ENCODE measurements at regions not wholly inside any gene's neighbourhood (a gene's known extent, or its start where the extent isn't known, plus 50 kb on each side); places are given as distances from the start of the nearest gene placed in this dataset.
A peak's percentile ranks its signal among the peaks of the same experiment; 100 is the strongest.

- TF ChIP-seq ZBTB39 (CRISPR knock-in tag; IDR thresholded peaks at IDR 0.05) (no peak; the same call in 1 of the 2 replicates), ZBTB33 (CRISPR knock-in tag; IDR thresholded peaks at IDR 0.05) (peak; percentile 66), ZBTB38 (CRISPR knock-in tag; IDR thresholded peaks at IDR 0.05) (peak; percentile 95), MEIS1 (CRISPR knock-in tag; IDR thresholded peaks at IDR 0.05; ENCODE audit: borderline replicate concordance) (peak; percentile 63; the same call in 1 of the 2 replicates), ZNF383 (CRISPR knock-in tag; IDR thresholded peaks at IDR 0.05; ENCODE audit: borderline replicate concordance) (peak; percentile 77; the same call in 1 of the 2 replicates), MAZ (IDR thresholded peaks at IDR 0.05; ENCODE audit: borderline replicate concordance, low read depth, low read length) (no peak), MAZ (CRISPR knock-in tag; IDR thresholded peaks at IDR 0.05; ENCODE audit: low read depth) (no peak), ZNF703 (CRISPR knock-in tag; IDR thresholded peaks at IDR 0.05; ENCODE audit: borderline replicate concordance) (no peak), TRIM24 (CRISPR knock-in tag; IDR thresholded peaks at IDR 0.05) (0 out of 2 replicates have a peak, but pooled peaks have one; percentile 8), HMGXB4 (CRISPR knock-in tag; IDR thresholded peaks at IDR 0.05; ENCODE audit: borderline replicate concordance in 1 of 2, low read depth in 1 of 2) (no peak), ZNF564 (CRISPR knock-in tag; IDR thresholded peaks at IDR 0.05) (no peak), PAF1 (CRISPR knock-in tag; IDR thresholded peaks at IDR 0.05) (no peak), JARID2 (CRISPR knock-in tag; IDR thresholded peaks at IDR 0.05; ENCODE audit: insufficient replicate concordance) (no peak), NCOA1 (CRISPR knock-in tag; IDR thresholded peaks at IDR 0.05) (peak; percentile 59; the same call in 1 of the 2 replicates), ZNF788 (CRISPR knock-in tag; IDR thresholded peaks at IDR 0.05; ENCODE audit: borderline replicate concordance) (0 out of 2 replicates have a peak, but pooled peaks have one; percentile 44), CAMTA2 (CRISPR knock-in tag; IDR thresholded peaks at IDR 0.05; ENCODE audit: borderline replicate concordance) (0 out of 2 replicates have a peak, but pooled peaks have one; percentile 10), ARHGAP35 (CRISPR knock-in tag; IDR thresholded peaks at IDR 0.05; ENCODE audit: borderline replicate concordance) (peak; percentile 45; the same call in 1 of the 2 replicates), GABPB1 (CRISPR knock-in tag; IDR thresholded peaks at IDR 0.05) (peak; percentile 15; the same call in 1 of the 2 replicates), KDM5B (CRISPR knock-in tag; IDR thresholded peaks at IDR 0.05; ENCODE audit: borderline replicate concordance) (peak; percentile 47; the same call in 1 of the 2 replicates), TBX2 (CRISPR knock-in tag; IDR thresholded peaks at IDR 0.05; ENCODE audit: borderline replicate concordance) (peak; percentile 56), ZNF652 (CRISPR knock-in tag; IDR thresholded peaks at IDR 0.05; ENCODE audit: borderline replicate concordance, low read depth) (peak; percentile 53; the same call in 1 of the 2 replicates), ZNF230 (CRISPR knock-in tag; IDR thresholded peaks at IDR 0.05) (peak; percentile 67; the same call in 1 of the 2 replicates), ZNF263 (CRISPR knock-in tag; IDR thresholded peaks at IDR 0.05) (no peak), TAF15 (IDR thresholded peaks at IDR 0.05; ENCODE audit: low read depth, low read length, poor library complexity, severe bottlenecking) (no peak)
Observed at GRCh38 chr2:215615067-215615802, 179.4 kb upstream of the FN1 start (continued).

Measured in HepG2 (cell line).